T-cell (primary cell): ENCODE measurements at regions not wholly inside any gene's neighbourhood (a gene's known extent, or its start where the extent isn't known, plus 50 kb on each side); places are given as distances from the start of the nearest gene placed in this dataset.

Experiments used
- ATAC-seq, 4 experiments: fragments of 200-7000 bp in 3 of 4; fragments of 150-1000 bp in 1 of 4; cut with Tn5 transposase; replicated peaks in 1 of 4; 1 replicate in 3 of 4; 2 replicates in 1 of 4; pipeline ENCODE4 v1.10.0; 2021; ENCODE audit warnings: moderate library complexity in 3 of 4, mild to moderate bottlenecking in 2 of 4, moderate number of reproducible peaks in 1 of 4
- CTCF ChIA-PET, 2 donors: fragments of 300-600 bp; sonication (Branson Sonifier 250); formaldehyde crosslinking; loops; one replicate each; lab custom pipeline; 2022; ENCODE audit warnings: antibody characterized with exemption in 2 of 2; lab: Charles Lee
- POLR2A ChIA-PET, 2 donors: fragments of 300-600 bp; sonication (Branson Sonifier 250); formaldehyde crosslinking; loops; one replicate each; lab custom pipeline; 2022; ENCODE audit warnings: antibody characterized with exemption in 2 of 2; lab: Charles Lee
- DNase-seq, 35 experiments: peaks; one replicate each; pipeline versions ENCODE4 v3.0.0 to v3.0.0-alpha.2; 2013 to 2023
- H3K27ac ChIP-seq: one replicate; pipeline ENCODE4 v1.5.1; 2013; ENCODE audit warnings: low read length
- H3K27me3 ChIP-seq, 2 experiments: replicated peaks in 1 of 2; 1 replicate in 1 of 2; 2 replicates in 1 of 2; pipeline versions ENCODE4 v1.6.1 to v1.7.0; 2013; ENCODE audit warnings: low read length in 1 of 2, mixed read lengths in 1 of 2; ENCODE audit not compliant: control insufficient read depth in 2 of 2, insufficient read depth in 2 of 2; ENCODE audit errors: extremely low read depth in 1 of 2
- H3K36me3 ChIP-seq, 2 donors: 1 replicate in 1 of 2; 2 replicates in 1 of 2; pipeline versions ENCODE4 v1.6.1 to v1.7.0; 2013; ENCODE audit warnings: low read length in 1 of 2; ENCODE audit not compliant: control insufficient read depth in 2 of 2, insufficient read depth in 1 of 2; ENCODE audit errors: extremely low read depth in 1 of 2
- H3K4me1 ChIP-seq, 2 experiments: 1 replicate in 1 of 2; 2 replicates in 1 of 2; pipeline versions ENCODE4 v1.6.1 to v1.7.0; 2013; ENCODE audit warnings: low read length in 2 of 2, mixed read lengths in 1 of 2; ENCODE audit not compliant: insufficient read depth in 2 of 2, control insufficient read depth in 1 of 2; ENCODE audit errors: extremely low read depth in 1 of 2
- H3K4me3 ChIP-seq, 2 donors: 1 replicate in 1 of 2; 2 replicates in 1 of 2; pipeline versions ENCODE4 v1.5.1 to v1.7.0; 2013; ENCODE audit warnings: mild to moderate bottlenecking in 2 of 2, low read length in 1 of 2, moderate library complexity in 1 of 2; ENCODE audit not compliant: control insufficient read depth in 1 of 2; ENCODE audit errors: extremely low read depth in 1 of 2
- H3K9me3 ChIP-seq: 2 replicates; pipeline ENCODE4 v1.7.0; 2013
- H3K27ac Mint-ChIP-seq, 2 donors: one replicate each; pipeline ENCODE4 v1.8.0; 2020 to 2021; ENCODE audit warnings: mild to moderate bottlenecking in 2 of 2, mixed read lengths in 2 of 2
- H3K27me3 Mint-ChIP-seq, 2 donors: one replicate each; pipeline ENCODE4 v1.8.0; 2021 to 2022; ENCODE audit warnings: mixed read lengths in 2 of 2
- H3K36me3 Mint-ChIP-seq: one replicate; pipeline ENCODE4 v1.8.0; 2021; ENCODE audit warnings: mixed read lengths
- H3K4me1 Mint-ChIP-seq, 3 donors: one replicate each; pipeline ENCODE4 v1.8.0; 2020 to 2022; ENCODE audit warnings: mixed read lengths in 3 of 3, mild to moderate bottlenecking in 1 of 3
- H3K4me3 Mint-ChIP-seq, 3 donors: one replicate each; pipeline ENCODE4 v1.8.0; 2020 to 2022; ENCODE audit warnings: mild to moderate bottlenecking in 3 of 3, mixed read lengths in 3 of 3, moderate library complexity in 3 of 3
- H3K9me3 Mint-ChIP-seq, 3 donors: one replicate each; pipeline ENCODE4 v1.8.0; 2020 to 2022; ENCODE audit warnings: mixed read lengths in 3 of 3
- WGBS: methylation state at CpG from one replicate; pipeline ENCODE4 v1.1.5; 2013; ENCODE audit warnings: missing lambda C conversion rate; ENCODE audit not compliant: insufficient coverage; 5-methylcytosine and 5-hydroxymethylcytosine counted together

DNA sequence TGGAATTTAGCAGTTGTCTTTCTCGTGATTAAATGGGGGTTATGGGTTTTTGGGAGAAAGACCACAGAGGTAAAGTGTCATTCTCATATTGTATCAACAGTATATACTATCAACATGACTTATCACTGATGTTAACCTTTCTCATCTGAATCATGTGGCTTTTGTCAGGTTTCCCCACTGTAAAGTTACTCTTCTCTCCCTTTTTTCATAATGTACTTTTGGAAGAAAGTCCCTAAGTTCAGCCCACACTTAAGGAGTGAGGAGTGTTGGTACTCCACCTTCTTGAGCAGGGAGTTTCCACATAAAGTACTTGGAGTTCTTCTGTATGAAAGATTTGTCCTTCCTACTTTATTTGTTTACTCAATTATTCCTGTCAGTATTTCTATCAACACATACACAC, 169.9 kb downstream of the ZNF330 start:
- peaks cover 4% of the 10 kb centered on the region in 2 donors for H3K27me3 Mint-ChIP-seq
- H3K9me3 Mint-ChIP-seq: no peaks in the 10 kb centered on the region
- CTCF ChIA-PET: no interaction called here

DNA sequence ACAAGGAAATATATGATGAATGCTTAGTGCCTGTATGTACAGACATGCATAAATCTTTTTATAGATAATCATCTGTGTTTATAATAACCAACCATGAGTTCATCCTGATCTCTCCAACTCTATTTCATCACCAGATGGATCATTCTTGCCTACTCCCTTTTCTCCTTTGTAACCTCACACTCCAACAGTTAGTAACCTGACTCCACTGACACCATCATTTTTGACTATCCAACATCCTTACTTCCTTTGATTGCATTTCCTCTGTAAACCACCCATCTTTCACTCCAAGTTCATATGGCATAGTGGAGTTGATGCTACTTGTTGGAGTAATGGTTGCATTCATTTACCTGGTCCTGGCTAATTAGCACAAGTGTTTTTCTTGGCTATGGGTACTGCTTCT, 170.6 kb downstream of the ZNF330 start:
- Histone ChIP-seq H3K4me3 (no peak overlapping the region), H3K27me3 (no peaks in the 10 kb centered on the region), H3K9me3 (no peaks in the 10 kb centered on the region), H3K4me1 (no peaks in the 10 kb centered on the region), H3K36me3 (no peaks in the 10 kb centered on the region), H3K27ac (no peak overlapping the region)
- peaks cover 4% of the 10 kb centered on the region in 2 donors for H3K27me3 Mint-ChIP-seq
- CTCF ChIA-PET: no interaction called here
- DNase-seq: no peak
- ATAC-seq: no peak
- POLR2A ChIA-PET: no interaction called here
- no peak overlapping the region for H3K4me3 Mint-ChIP-seq
- H3K9me3 Mint-ChIP-seq: no peaks in the 10 kb centered on the region
- H3K36me3 Mint-ChIP-seq: no peaks in the 10 kb centered on the region
- no peaks in the 10 kb centered on the region for H3K4me1 Mint-ChIP-seq
- no peak overlapping the region for H3K27ac Mint-ChIP-seq

More for the DNA sequence above, 169.9 kb downstream of the ZNF330 start:
- Histone ChIP-seq H3K36me3 (no peaks in the 10 kb centered on the region), H3K27ac (no peak overlapping the region), H3K4me3 (no peak overlapping the region), H3K4me1 (no peaks in the 10 kb centered on the region), H3K27me3 (no peaks in the 10 kb centered on the region), H3K9me3 (no peaks in the 10 kb centered on the region)
- ATAC-seq: no peak
- Mint-ChIP-seq H3K36me3 (no peaks in the 10 kb centered on the region), H3K27ac (no peak overlapping the region), H3K4me1 (no peaks in the 10 kb centered on the region), H3K4me3 (no peak overlapping the region)
- POLR2A ChIA-PET: no interaction called here
- no CpG with 5 or more reads among the region's 1 CpG for WGBS
- no peak for DNase-seq

DNA sequence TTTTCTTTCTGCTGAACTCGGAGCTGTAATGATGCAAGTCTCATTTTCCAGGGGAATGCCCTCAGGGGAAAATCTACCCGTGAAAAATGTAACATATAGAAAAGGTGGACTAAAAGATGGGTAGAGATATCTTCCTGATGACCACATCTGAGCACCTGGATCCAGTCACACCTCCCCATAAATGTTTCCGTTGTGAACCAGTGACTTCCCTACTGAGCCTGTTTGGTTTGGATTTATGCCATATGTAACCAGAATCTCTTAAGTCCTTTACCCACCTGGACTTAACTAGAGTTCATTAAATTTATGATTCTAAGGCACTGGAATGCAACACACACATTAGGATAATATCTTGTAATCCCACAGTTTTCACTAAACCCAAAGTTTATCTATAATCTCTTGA, 171.1 kb downstream of the ZNF330 start:
- no peak for ATAC-seq
- WGBS: 40% methylated on average over 2 of the region's 3 CpGs
- Histone ChIP-seq H3K4me1 (no peaks in the 10 kb centered on the region), H3K4me3 (no peak overlapping the region), H3K27ac (no peak overlapping the region), H3K27me3 (no peaks in the 10 kb centered on the region), H3K36me3 (no peaks in the 10 kb centered on the region), H3K9me3 (no peaks in the 10 kb centered on the region)
- ChIA-PET CTCF (no interaction called here), POLR2A (no interaction called here)
- Mint-ChIP-seq H3K36me3 (no peaks in the 10 kb centered on the region), H3K4me3 (no peak overlapping the region), H3K9me3 (no peaks in the 10 kb centered on the region), H3K4me1 (no peaks in the 10 kb centered on the region), H3K27me3 (peaks cover 4% of the 10 kb centered on the region in 2 donors), H3K27ac (no peak overlapping the region)
- no peak for DNase-seq

DNA sequence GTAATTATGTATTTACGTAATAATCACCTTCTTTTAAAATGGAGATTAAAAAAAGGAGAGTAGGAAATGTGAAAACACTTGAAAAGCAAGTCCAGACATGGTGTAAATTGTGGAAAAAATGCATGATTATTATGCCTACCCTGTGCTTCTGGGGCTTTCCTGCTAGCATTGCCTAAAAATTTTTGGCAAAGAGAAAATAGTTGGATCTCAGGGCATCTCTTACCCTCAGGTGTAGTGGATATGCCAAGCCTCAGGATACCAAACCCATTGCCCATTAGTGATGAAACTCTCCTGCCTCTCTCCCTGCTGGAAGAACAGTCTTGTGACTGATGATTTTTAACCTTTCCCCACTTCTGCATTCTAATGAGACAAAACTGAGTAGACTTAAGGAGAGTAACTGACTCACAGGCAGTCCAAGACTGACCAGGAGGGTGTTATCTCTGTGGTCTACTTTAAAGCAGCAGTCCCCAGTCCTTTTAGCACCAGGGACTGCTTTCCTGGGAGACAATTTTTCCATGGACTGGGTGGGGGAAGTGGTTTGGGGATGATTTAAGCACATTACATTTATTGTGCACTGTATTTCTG, 174.6 kb downstream of the ZNF330 start:
- H3K4me1 ChIP-seq: no peaks in the 10 kb centered on the region
- POLR2A ChIA-PET: no interaction called here
- CTCF ChIA-PET: no interaction called here

DNA sequence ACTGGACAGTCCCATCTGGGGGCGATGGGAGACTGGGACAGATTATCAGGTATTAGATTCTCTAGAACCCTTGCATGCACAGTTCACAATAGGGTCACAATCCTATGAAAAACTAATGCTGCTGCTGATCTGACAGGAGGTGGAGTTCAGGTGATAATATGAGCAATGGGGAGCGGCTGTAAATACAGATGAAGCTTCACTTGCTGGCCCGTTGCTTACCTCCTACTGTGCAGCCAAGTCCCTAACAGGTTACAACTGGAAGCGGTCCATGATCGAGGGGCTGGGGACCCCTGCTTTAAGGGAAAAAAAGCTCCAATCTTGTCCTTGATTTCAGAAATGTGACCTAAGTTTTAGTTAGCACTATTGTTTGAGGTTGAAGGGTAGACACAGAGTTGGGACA, 175.2 kb downstream of the ZNF330 start:
- Mint-ChIP-seq H3K4me3 (no peak overlapping the region), H3K4me1 (no peaks in the 10 kb centered on the region)
- CTCF ChIA-PET: no interaction called here

More for the DNA sequence above, 174.6 kb downstream of the ZNF330 start:
- Histone ChIP-seq H3K36me3 (no peaks in the 10 kb centered on the region), H3K4me3 (no peak overlapping the region), H3K27me3 (no peaks in the 10 kb centered on the region), H3K9me3 (no peaks in the 10 kb centered on the region), H3K27ac (no peak overlapping the region)
- no peak overlapping the region for H3K27ac Mint-ChIP-seq
- DNase-seq (no peak), ATAC-seq (no peak)
- no peaks in the 10 kb centered on the region for H3K36me3 Mint-ChIP-seq
- no peaks in the 10 kb centered on the region for H3K4me1 Mint-ChIP-seq
- no peaks in the 10 kb centered on the region for H3K9me3 Mint-ChIP-seq
- no peak overlapping the region for H3K4me3 Mint-ChIP-seq
- H3K27me3 Mint-ChIP-seq: peaks cover 4 to 5% of the 10 kb centered on the region in 2 donors
- no CpG with 5 or more reads among the region's 1 CpG for WGBS

DNA sequence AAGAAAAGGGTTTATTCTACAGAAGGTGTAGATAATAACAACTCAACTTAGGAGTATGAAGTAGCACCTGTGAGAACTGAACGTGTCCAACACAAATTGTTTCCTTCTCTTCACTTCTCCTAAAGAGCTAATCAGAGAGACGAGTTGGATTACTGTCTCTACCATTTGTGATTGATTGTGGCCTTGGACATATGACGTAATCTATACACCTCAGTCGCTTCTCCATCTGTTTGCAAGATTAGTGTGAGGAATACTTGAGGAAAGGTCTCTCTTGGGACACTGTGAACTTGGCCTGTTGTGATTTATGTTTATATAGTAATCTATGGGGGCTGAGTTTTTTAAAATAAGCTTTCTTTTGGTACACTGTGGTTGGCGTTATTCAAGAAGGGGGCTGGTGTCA, 182.0 kb downstream of the ZNF330 start:
- no peak overlapping the region for H3K4me3 ChIP-seq
- H3K9me3 Mint-ChIP-seq: no peaks in the 10 kb centered on the region
- no peak for ATAC-seq
- no peak for DNase-seq
- H3K27ac ChIP-seq: no peak overlapping the region
- CTCF ChIA-PET: no interaction called here
- no peak overlapping the region for H3K4me3 Mint-ChIP-seq
- H3K9me3 ChIP-seq: no peaks in the 10 kb centered on the region
- H3K4me1 ChIP-seq: no peaks in the 10 kb centered on the region
- H3K27me3 ChIP-seq: no peaks in the 10 kb centered on the region
- no peak overlapping the region for H3K27ac Mint-ChIP-seq
- POLR2A ChIA-PET: no interaction called here
- H3K36me3 Mint-ChIP-seq: no peaks in the 10 kb centered on the region
- peaks cover 0 to 1% of the 10 kb centered on the region in 2 donors for H3K27me3 Mint-ChIP-seq
- WGBS: 83% methylated on average over 1 of the region's 5 CpGs
- H3K36me3 ChIP-seq: no peaks in the 10 kb centered on the region
- no peaks in the 10 kb centered on the region for H3K4me1 Mint-ChIP-seq

More for the DNA sequence above, 175.2 kb downstream of the ZNF330 start:
- Histone ChIP-seq H3K4me1 (no peaks in the 10 kb centered on the region), H3K4me3 (no peak overlapping the region), H3K9me3 (no peaks in the 10 kb centered on the region), H3K27me3 (no peaks in the 10 kb centered on the region), H3K27ac (no peak overlapping the region), H3K36me3 (no peaks in the 10 kb centered on the region)
- H3K36me3 Mint-ChIP-seq: no peaks in the 10 kb centered on the region
- WGBS: 86% methylated on average over 2 of the region's 5 CpGs
- H3K9me3 Mint-ChIP-seq: no peaks in the 10 kb centered on the region
- H3K27me3 Mint-ChIP-seq: peaks cover 4 to 5% of the 10 kb centered on the region in 2 donors
- no peak for ATAC-seq
- POLR2A ChIA-PET: no interaction called here
- DNase-seq: no peak
- no peak overlapping the region for H3K27ac Mint-ChIP-seq

DNA sequence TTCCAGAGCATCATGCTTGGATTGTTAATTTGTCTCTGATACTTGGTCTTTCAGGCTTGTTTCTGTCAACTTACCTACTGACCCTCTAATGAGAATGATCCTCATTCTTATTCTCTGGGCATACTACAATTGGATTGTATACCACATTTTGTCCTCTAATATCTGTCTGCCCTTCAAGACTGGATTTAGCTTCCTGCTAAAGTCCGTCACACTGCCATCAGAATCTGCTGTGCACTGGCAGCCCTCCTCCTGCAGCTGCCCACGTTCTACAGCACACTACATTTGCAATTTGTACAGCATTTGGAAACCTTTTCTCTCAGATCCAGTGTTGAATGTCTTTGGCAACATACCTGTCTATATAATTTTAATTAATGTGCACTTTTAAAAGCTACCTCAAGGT, 183.1 kb downstream of the ZNF330 start:
- no peaks in the 10 kb centered on the region for H3K4me1 ChIP-seq
- Mint-ChIP-seq H3K27ac (no peak overlapping the region), H3K27me3 (no peaks in the 10 kb centered on the region), H3K9me3 (no peaks in the 10 kb centered on the region), H3K4me1 (no peaks in the 10 kb centered on the region), H3K36me3 (no peaks in the 10 kb centered on the region), H3K4me3 (no peak overlapping the region)
- CTCF ChIA-PET: no interaction called here
- 57% methylated on average over 1 of the region's 2 CpGs for WGBS
- no peaks in the 10 kb centered on the region for H3K9me3 ChIP-seq
- POLR2A ChIA-PET: no interaction called here
- no peak overlapping the region for H3K4me3 ChIP-seq
- DNase-seq: no peak
- no peaks in the 10 kb centered on the region for H3K36me3 ChIP-seq
- H3K27me3 ChIP-seq: no peaks in the 10 kb centered on the region
- H3K27ac ChIP-seq: no peak overlapping the region
- ATAC-seq: no peak
